ENCODE measurements at regions not wholly inside any gene's neighbourhood (a gene's known extent, or its start where the extent isn't known, plus 50 kb on each side); places are given as distances from the start of the nearest gene placed in this dataset.

- TF ChIP-seq STAT6 (CRISPR knock-in tag; IDR thresholded peaks at IDR 0.05; ENCODE audit: borderline replicate concordance) (no peak), SIX1 (CRISPR knock-in tag; IDR thresholded peaks at IDR 0.05; ENCODE audit: borderline replicate concordance) (no peak), TGIF2 (CRISPR knock-in tag; IDR thresholded peaks at IDR 0.05) (no peak), ZNF121 (CRISPR knock-in tag; IDR thresholded peaks at IDR 0.05) (no peak), ZNF761 (CRISPR knock-in tag; conservative IDR thresholded peaks at IDR 0.05) (no peak), ARID5B (CRISPR knock-in tag; IDR thresholded peaks at IDR 0.05) (0 out of 2 replicates have a peak, but pooled peaks have one; percentile 18), ZNF10 (CRISPR knock-in tag; IDR thresholded peaks at IDR 0.05; ENCODE audit: borderline replicate concordance, low read depth) (no peak), PBX2 (CRISPR knock-in tag; IDR thresholded peaks at IDR 0.05) (no peak), ZNF816 (CRISPR knock-in tag; IDR thresholded peaks at IDR 0.05; ENCODE audit: borderline replicate concordance) (no peak), BHLHE40 (IDR thresholded peaks at IDR 0.05; ENCODE audit: low read length) (no peak), NFATC3 (CRISPR knock-in tag; IDR thresholded peaks at IDR 0.05) (no peak), MAFG (CRISPR knock-in tag; IDR thresholded peaks at IDR 0.05) (no peak), HOXA3 (CRISPR knock-in tag; IDR thresholded peaks at IDR 0.05) (no peak), ZC3H4 (CRISPR knock-in tag; IDR thresholded peaks at IDR 0.05; ENCODE audit: borderline replicate concordance) (no peak), ZNF292 (CRISPR knock-in tag; IDR thresholded peaks at IDR 0.05; ENCODE audit: borderline replicate concordance, low read depth) (no peak), NFE2L2 (IDR thresholded peaks at IDR 0.05; ENCODE audit: low read length) (no peak), SYNCRIP (IDR thresholded peaks at IDR 0.05; ENCODE audit: insufficient read depth, low read depth, low read length) (no peak), ZNF44 (CRISPR knock-in tag; IDR thresholded peaks at IDR 0.05) (no peak)
- TF ChIP-seq, protein P1, sequence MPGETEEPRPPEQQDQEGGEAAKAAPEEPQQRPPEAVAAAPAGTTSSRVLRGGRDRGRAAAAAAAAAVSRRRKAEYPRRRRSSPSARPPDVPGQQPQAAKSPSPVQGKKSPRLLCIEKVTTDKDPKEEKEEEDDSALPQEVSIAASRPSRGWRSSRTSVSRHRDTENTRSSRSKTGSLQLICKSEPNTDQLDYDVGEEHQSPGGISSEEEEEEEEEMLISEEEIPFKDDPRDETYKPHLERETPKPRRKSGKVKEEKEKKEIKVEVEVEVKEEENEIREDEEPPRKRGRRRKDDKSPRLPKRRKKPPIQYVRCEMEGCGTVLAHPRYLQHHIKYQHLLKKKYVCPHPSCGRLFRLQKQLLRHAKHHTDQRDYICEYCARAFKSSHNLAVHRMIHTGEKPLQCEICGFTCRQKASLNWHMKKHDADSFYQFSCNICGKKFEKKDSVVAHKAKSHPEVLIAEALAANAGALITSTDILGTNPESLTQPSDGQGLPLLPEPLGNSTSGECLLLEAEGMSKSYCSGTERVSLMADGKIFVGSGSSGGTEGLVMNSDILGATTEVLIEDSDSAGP (CRISPR knock-in tag; IDR thresholded peaks at IDR 0.05; ENCODE audit: borderline replicate concordance): no peak
- TF ChIP-seq, protein P2, sequence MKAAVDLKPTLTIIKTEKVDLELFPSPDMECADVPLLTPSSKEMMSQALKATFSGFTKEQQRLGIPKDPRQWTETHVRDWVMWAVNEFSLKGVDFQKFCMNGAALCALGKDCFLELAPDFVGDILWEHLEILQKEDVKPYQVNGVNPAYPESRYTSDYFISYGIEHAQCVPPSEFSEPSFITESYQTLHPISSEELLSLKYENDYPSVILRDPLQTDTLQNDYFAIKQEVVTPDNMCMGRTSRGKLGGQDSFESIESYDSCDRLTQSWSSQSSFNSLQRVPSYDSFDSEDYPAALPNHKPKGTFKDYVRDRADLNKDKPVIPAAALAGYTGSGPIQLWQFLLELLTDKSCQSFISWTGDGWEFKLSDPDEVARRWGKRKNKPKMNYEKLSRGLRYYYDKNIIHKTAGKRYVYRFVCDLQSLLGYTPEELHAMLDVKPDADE (CRISPR knock-in tag; IDR thresholded peaks at IDR 0.05): no peak
Observed at GRCh38 chr1:43073490-43074230, 98.4 kb downstream of the EBNA1BP2 start (continued).

Measured in HepG2 (cell line).